ENCODE measurements at regions not wholly inside any gene's neighbourhood (a gene's known extent, or its start where the extent isn't known, plus 50 kb on each side); places are given as distances from the start of the nearest gene placed in this dataset.
"Not testable (repeated sequence)": the region's sequence is repeated elsewhere in the genome, so short reads cannot be mapped to it uniquely, and the experiment has no call there.

- TF ChIP-seq EZH2 (IDR thresholded peaks at IDR 0.05; ENCODE audit: insufficient read depth, poor library complexity, severe bottlenecking) (no peak), EZH2phosphoT487 (IDR thresholded peaks at IDR 0.05; ENCODE audit: insufficient read depth, low read depth) (no peak)
- Histone ChIP-seq H3K79me2 (ENCODE audit: insufficient read depth) (no peaks in the 10 kb centered on the region), H3K4me1 (ENCODE audit: insufficient read depth) (no peaks in the 10 kb centered on the region), H3F3A (ENCODE audit: insufficient read depth) (no peaks in the 10 kb centered on the region), H3K9ac (no peak overlapping the region), H3K27ac (no peak overlapping the region), H4K20me1 (ENCODE audit: insufficient read depth) (no peaks in the 10 kb centered on the region), H2AFZ (no peak overlapping the region), H3K9me2 (ENCODE audit: insufficient read depth) (no peaks in the 10 kb centered on the region), H3K4me3 (no peak overlapping the region), H3K36me3 (ENCODE audit: low read depth) (no peaks in the 10 kb centered on the region), H3K4me2 (ENCODE audit: unreplicated experiment) (no peak overlapping the region), H3K9me3 (ENCODE audit: low read depth) (no peaks in the 10 kb centered on the region), H3K27me3 (replicated peaks; ENCODE audit: insufficient read depth) (peaks cover 21% of the 10 kb centered on the region)
- 26 to 30% methylated on average over 17 to 18 of the region's 18 CpGs for WGBS, 2 experiments (ENCODE audit: low coverage in 1 of 2, low lambda C conversion rate in 2 of 2, missing lambda C conversion rate in 2 of 2)
- no peak for DNase-seq
- in situ Hi-C loops (cut with MboI) = no loop called here
Observed at GRCh38 chr3:13233487-13234485, 160.6 kb upstream of the IQSEC1 start.

- no peak overlapping the region for H3K9ac ChIP-seq
- no peaks in the 10 kb centered on the region for H3K79me2 ChIP-seq (ENCODE audit: insufficient read depth)
- H3K4me2 ChIP-seq (ENCODE audit: unreplicated experiment) = no peak overlapping the region
- H3K36me3 ChIP-seq (ENCODE audit: low read depth) = no peaks in the 10 kb centered on the region
- no peaks in the 10 kb centered on the region for H3K9me3 ChIP-seq (ENCODE audit: low read depth)
- 20 to 22% methylated on average over 22 of the region's 22 CpGs for WGBS, 2 experiments (ENCODE audit: low coverage in 1 of 2, low lambda C conversion rate in 2 of 2, missing lambda C conversion rate in 2 of 2)
- H3K4me1 ChIP-seq (ENCODE audit: insufficient read depth) = no peaks in the 10 kb centered on the region
- no peak for DNase-seq
- no peaks in the 10 kb centered on the region for H3K9me2 ChIP-seq (ENCODE audit: insufficient read depth)
- no peaks in the 10 kb centered on the region for H3F3A ChIP-seq (ENCODE audit: insufficient read depth)
- in situ Hi-C loops (cut with MboI) = no loop called here
- no peak overlapping the region for H3K4me3 ChIP-seq
- H3K27ac ChIP-seq = no peak overlapping the region
- H3K27me3 ChIP-seq (replicated peaks; ENCODE audit: insufficient read depth) = peaks cover 21% of the 10 kb centered on the region
- no peaks in the 10 kb centered on the region for H4K20me1 ChIP-seq (ENCODE audit: insufficient read depth)
- no peak for TF ChIP-seq EZH2phosphoT487 (IDR thresholded peaks at IDR 0.05; ENCODE audit: insufficient read depth, low read depth)
- no peak for TF ChIP-seq EZH2 (IDR thresholded peaks at IDR 0.05; ENCODE audit: insufficient read depth, poor library complexity, severe bottlenecking)
- H2AFZ ChIP-seq = no peak overlapping the region
Observed at GRCh38 chr3:13231781-13232666, 158.8 kb upstream of the IQSEC1 start.

GRCh38 chr3:13229273-13229949 is 156.2 kb upstream of the IQSEC1 start:
- no peaks in the 10 kb centered on the region for H3K36me3 ChIP-seq (ENCODE audit: low read depth)
- no peaks in the 10 kb centered on the region for H4K20me1 ChIP-seq (ENCODE audit: insufficient read depth)
- no peaks in the 10 kb centered on the region for H3K79me2 ChIP-seq (ENCODE audit: insufficient read depth)
- no peak overlapping the region for H3K9ac ChIP-seq
- H3K4me2 ChIP-seq (ENCODE audit: unreplicated experiment) = no peak overlapping the region
- no peaks in the 10 kb centered on the region for H3K9me3 ChIP-seq (ENCODE audit: low read depth)
- H3F3A ChIP-seq (ENCODE audit: insufficient read depth) = no peaks in the 10 kb centered on the region
- peak; percentile 23 for DNase-seq
- H2AFZ ChIP-seq = no peak overlapping the region
- no peak overlapping the region for H3K4me3 ChIP-seq
- no peak for TF ChIP-seq EZH2 (IDR thresholded peaks at IDR 0.05; ENCODE audit: insufficient read depth, poor library complexity, severe bottlenecking)
- no peak for TF ChIP-seq EZH2phosphoT487 (IDR thresholded peaks at IDR 0.05; ENCODE audit: insufficient read depth, low read depth)
- H3K27me3 ChIP-seq (replicated peaks; ENCODE audit: insufficient read depth) = peaks cover 7% of the 10 kb centered on the region
- no peaks in the 10 kb centered on the region for H3K9me2 ChIP-seq (ENCODE audit: insufficient read depth)
- H3K27ac ChIP-seq = no peak overlapping the region
- WGBS, 2 experiments (ENCODE audit: low coverage in 1 of 2, low lambda C conversion rate in 2 of 2, missing lambda C conversion rate in 2 of 2) = 23 to 29% methylated on average over 7 to 8 of the region's 8 CpGs
- H3K4me1 ChIP-seq (ENCODE audit: insufficient read depth) = no peaks in the 10 kb centered on the region
- in situ Hi-C loops (cut with MboI) = no loop called here

GRCh38 chr3:13228584-13228983 is 155.4 kb upstream of the IQSEC1 start:
- no peaks in the 10 kb centered on the region for H3K79me2 ChIP-seq (ENCODE audit: insufficient read depth)
- H2AFZ ChIP-seq = no peak overlapping the region
- no peaks in the 10 kb centered on the region for H3K9me3 ChIP-seq (ENCODE audit: low read depth)
- H3K27me3 ChIP-seq (replicated peaks; ENCODE audit: insufficient read depth) = peaks cover 5% of the 10 kb centered on the region
- no peaks in the 10 kb centered on the region for H3K36me3 ChIP-seq (ENCODE audit: low read depth)
- no peak overlapping the region for H3K4me2 ChIP-seq (ENCODE audit: unreplicated experiment)
- no peak for DNase-seq
- no peak overlapping the region for H3K27ac ChIP-seq
- TF ChIP-seq EZH2 (IDR thresholded peaks at IDR 0.05; ENCODE audit: insufficient read depth, poor library complexity, severe bottlenecking) (no peak), EZH2phosphoT487 (IDR thresholded peaks at IDR 0.05; ENCODE audit: insufficient read depth, low read depth) (no peak)
- no peaks in the 10 kb centered on the region for H3K4me1 ChIP-seq (ENCODE audit: insufficient read depth)
- 65 to 71% methylated on average over 3 of the region's 3 CpGs for WGBS, 2 experiments (ENCODE audit: low coverage in 1 of 2, low lambda C conversion rate in 2 of 2, missing lambda C conversion rate in 2 of 2)
- in situ Hi-C loops (cut with MboI) = no loop called here
- H4K20me1 ChIP-seq (ENCODE audit: insufficient read depth) = no peaks in the 10 kb centered on the region
- no peak overlapping the region for H3K4me3 ChIP-seq
- no peak overlapping the region for H3K9ac ChIP-seq
- no peaks in the 10 kb centered on the region for H3F3A ChIP-seq (ENCODE audit: insufficient read depth)
- no peaks in the 10 kb centered on the region for H3K9me2 ChIP-seq (ENCODE audit: insufficient read depth)

- in situ Hi-C loops (cut with MboI); H2AFZ ChIP-seq; H3F3A ChIP-seq (ENCODE audit: insufficient read depth); H3K9ac ChIP-seq; H3K36me3 ChIP-seq (ENCODE audit: low read depth); DNase-seq; H3K4me1 ChIP-seq (ENCODE audit: insufficient read depth); H3K4me2 ChIP-seq (ENCODE audit: unreplicated experiment); H3K4me3 ChIP-seq; H3K27me3 ChIP-seq (replicated peaks; ENCODE audit: insufficient read depth); H4K20me1 ChIP-seq (ENCODE audit: insufficient read depth); H3K27ac ChIP-seq; H3K79me2 ChIP-seq (ENCODE audit: insufficient read depth); H3K9me2 ChIP-seq (ENCODE audit: insufficient read depth); H3K9me3 ChIP-seq (ENCODE audit: low read depth): not testable (repeated sequence)
- 71 to 73% methylated on average over 12 of the region's 12 CpGs for WGBS, 2 experiments (ENCODE audit: low coverage in 1 of 2, low lambda C conversion rate in 2 of 2, missing lambda C conversion rate in 2 of 2)
Observed at GRCh38 chr3:13228169-13228568, 154.9 kb upstream of the IQSEC1 start.
